A673 (cell line): ENCODE measurements at regions not wholly inside any gene's neighbourhood (a gene's known extent, or its start where the extent isn't known, plus 50 kb on each side); places are given as distances from the start of the nearest gene placed in this dataset.

Experiments
- CTCF ChIP-seq: fragments of 300-800, 200-600 bp; sonication (generic); conservative IDR thresholded peaks from 2 replicates; pipeline ENCODE4 v1.5.1; 2017; ENCODE audit warnings: low read depth, mild to moderate bottlenecking, antibody characterized with exemption, low read length, moderate library complexity, mixed read lengths
- EZH2 ChIP-seq: fragments of 200-600 bp; sonication (generic); IDR thresholded peaks from 2 replicates; pipeline ENCODE4 v1.6.1; 2017; ENCODE audit warnings: borderline replicate concordance, low read depth, mild to moderate bottlenecking, mixed read lengths, antibody characterized with exemption, low read length; ENCODE audit not compliant: poor library complexity, severe bottlenecking

- TF ChIP-seq CTCF (no peak), EZH2 (no peak)
These were observed 134.3 kb upstream of the GADL1 start for GRCh38 chr3:31028766-31029165.
